GM21360 (cell line): ENCODE measurements at regions not wholly inside any gene's neighbourhood (a gene's known extent, or its start where the extent isn't known, plus 50 kb on each side); places are given as distances from the start of the nearest gene placed in this dataset.

Source experiments
- ATAC-seq: cut with Tn5 transposase; IDR thresholded peaks from one replicate; pipeline ENCODE4 v1.9.1; 2021; ENCODE audit warnings: mild to moderate bottlenecking, moderate library complexity; ENCODE audit not compliant: unreplicated experiment

DNA sequence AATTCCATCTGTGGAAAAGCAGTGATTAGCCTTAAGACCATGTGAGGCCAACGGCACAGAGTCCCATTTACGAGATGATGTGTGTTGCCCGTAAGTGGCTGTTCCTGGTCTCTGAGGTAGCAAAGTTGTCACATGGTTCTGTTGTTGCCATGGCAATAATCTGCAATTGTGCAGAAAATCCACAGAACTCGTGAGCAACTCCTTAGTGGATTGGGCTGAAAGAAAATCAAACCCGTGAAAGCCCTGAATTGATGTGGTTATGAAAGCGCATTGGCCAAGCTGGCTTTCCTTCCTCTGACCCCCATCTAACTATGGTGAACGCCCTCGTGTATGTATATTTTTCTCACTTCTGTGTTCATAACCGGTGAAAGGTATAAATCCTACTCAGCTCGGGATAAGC is 614.7 kb downstream of the EBF1 start:
- no peak for ATAC-seq

DNA sequence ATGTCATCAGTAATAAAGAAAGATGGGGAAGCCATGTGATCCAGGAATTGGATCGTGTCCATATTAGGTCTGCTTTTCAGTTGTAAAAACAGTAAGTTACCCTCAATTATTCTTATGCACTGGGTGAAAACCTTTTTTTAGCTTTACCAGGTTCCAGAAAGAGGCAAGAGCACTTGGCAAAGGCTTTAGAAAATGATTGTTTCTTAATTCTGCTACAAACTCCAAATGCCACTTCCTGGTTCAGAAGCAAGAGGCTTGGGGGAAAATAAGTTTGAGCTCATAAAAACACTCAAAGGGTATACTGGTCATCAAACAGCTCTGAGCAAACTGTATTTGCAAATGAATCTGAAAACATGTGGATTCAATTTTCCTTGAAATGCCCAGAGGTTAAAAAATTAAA is 615.6 kb downstream of the EBF1 start:
- no peak for ATAC-seq

DNA sequence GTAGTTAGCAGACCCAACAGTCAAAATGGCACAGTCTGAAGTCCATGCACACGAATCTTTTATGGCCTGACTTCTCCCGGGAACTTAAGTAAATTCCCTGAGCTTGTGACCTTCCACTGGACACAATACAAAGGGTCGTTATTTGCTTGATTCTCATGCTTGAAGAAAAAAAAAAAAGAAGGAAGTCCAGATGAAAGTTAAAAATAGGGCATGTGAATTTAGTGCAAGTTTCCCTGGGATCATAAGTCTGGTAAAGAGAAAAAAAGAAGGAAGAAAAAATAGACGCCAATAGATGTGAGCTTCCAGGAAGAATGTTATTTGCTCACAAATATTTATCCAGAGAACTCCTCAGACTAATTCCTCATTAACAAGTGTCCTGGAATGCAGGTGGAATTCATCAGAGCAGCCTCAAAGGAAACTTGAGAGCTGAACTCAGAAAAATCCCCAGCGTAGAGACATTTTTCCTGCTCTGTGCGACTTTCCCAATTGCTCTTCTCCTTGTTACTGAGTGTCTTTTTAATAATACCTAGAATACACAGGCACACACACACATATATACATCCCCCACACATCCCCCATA is 616.3 kb downstream of the EBF1 start:
- no peak for ATAC-seq

DNA sequence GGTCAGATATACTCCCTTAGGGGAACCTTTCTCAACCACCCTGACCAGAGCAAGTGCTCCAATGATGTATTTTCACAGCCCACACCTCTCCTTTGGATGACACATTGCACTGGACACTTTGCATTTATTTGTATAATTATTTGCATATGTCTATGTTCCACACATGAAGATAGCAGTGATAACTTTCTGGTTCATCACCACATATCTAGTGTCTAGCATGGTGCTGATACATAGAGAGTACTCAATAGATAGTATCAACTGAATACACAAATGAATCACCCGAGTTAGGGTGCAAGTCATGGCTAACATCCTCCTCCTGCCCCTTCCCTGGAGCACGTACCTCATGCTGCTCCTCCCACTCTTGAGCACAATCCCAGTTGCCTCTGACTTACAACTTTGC is 617.6 kb downstream of the EBF1 start:
- no peak for ATAC-seq

DNA sequence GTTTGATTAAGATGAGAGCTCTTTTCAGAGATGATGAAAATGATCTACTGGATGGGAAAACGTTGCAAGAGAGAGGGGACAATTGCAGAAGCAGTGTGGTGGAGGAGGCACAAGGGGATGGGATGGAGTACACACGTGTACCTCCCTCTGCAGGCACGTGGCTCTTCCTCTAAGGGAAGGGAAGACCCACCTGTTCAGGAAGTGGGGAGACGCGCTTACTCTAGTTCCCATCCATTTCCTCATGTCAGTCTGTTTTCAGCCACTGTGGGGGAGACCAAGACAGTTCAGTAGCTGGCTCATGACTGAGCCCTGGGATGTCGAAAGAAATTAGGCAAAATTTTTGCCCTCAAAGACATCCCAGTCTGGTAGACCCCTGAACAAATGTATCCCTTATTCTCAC is 619.2 kb upstream of the CLINT1 start:
- ATAC-seq: no peak

DNA sequence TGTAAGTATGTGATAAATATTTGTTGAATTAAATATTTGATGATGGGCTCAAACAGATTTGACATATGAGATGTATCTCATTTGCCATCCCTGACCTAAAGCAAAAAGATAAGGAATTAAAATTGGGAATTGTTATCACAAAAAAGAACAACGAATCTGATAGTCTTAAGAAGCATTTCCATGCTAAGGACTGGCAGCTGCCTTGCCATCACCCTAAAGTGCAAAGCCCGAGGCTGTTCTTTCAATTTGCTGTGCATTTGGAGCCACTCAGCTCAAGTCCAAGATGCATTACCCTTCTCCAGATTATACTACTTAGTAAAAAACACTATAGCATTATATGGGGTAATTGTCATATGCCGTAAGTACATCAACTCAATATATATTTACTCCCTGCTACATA is 618.3 kb upstream of the CLINT1 start:
- ATAC-seq: no peak

DNA sequence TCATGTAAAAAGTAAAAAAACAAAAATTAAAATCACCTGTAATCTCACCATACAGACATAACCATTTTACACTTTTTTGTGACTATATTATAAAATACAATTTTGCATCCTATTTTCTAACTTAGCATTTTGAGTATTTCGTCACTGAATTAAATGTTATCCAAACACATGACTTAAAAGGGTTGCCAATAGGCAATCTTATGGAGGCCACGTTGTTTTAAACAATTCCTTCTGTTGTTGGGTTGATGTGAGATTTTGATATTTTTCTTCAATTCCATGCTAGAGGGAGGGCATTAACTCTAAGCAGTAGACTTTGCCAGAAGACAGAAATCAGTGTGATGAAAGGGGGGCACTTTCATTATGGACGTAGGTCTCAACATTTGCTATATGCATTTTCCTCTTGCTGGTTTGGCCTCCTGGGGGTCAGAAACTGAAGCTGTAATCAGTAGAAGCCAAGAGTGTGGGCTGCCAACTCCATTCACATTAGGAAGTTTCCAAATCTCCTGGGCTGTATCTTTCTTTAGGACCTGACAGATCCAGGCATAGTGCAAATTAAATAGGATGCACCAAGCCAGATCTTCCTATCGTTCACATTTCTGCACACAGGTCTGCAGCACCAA is 614.2 kb upstream of the CLINT1 start:
- no peak for ATAC-seq

DNA sequence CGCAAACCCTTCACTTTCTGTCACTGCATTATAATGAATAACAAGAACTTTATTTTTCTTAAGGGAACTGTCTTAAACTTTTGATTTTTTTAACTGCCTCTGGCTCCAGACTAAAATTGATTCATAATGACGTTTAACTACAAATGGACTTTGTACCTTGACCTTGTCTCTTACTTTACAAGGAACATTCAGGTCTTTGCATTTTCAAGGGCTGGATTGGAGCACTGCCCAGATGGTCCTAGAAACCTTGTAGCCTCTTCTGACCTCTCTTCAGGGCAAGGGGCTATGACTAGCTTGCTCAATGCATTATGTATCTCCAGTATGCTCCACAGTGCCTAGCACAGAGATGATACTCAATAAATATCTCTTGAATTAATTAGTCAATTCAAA is 612.6 kb upstream of the CLINT1 start:
- no peak for ATAC-seq

DNA sequence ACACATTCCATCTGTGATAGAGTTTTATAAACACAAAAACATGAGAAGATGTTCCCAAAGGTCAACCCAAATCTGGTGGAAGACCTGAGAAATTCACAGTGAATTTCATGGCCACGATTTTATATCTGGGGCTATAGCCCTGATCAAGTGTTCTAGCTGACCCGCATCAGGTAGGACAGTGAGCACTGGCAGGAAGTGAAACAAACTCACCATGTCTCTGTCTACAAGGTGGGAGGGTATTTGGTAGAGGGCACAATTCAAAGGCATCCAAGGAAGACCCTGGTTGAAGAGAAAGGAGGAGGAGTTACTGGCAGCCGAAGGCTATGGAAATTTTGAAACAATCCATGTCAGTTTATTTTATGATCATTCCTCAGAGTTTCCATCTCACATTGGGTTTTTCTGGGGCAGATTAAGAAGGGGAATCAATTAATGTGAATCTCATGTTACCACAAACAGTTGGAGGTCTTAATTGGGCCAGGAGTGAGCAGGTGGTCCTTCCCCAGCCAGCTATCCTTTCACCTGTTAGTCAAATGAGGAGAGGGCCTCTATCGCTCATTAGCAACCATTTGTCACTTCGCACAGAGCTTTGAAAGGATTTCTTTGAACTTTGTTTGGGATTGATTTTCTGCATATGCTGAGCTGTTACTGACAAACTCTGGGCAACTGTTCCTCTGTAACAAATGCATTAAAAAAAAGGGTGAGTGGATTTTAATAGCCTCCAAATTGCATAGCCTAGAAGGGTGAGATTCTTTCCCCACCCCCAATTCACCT is 612.0 kb upstream of the CLINT1 start:
- ATAC-seq: no peak

DNA sequence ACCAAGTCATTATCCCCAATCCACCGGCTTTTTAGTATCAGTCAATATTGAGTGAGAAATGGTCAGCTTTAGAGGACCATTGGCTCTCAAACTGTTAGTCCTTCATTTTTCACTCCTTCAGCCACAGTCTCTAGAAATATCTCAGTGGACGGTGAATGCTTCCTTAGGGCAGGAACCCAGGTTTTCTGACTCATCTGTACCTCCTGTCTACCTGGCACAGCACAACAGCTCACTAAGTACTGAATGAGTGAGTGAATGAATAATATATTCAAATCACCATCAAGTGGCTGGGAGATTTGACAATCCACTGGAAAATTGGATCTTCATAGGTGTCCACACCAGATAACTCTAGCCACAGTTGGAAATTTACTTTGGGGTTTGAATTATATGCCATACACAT is 609.5 kb upstream of the CLINT1 start:
- no peak for ATAC-seq

DNA sequence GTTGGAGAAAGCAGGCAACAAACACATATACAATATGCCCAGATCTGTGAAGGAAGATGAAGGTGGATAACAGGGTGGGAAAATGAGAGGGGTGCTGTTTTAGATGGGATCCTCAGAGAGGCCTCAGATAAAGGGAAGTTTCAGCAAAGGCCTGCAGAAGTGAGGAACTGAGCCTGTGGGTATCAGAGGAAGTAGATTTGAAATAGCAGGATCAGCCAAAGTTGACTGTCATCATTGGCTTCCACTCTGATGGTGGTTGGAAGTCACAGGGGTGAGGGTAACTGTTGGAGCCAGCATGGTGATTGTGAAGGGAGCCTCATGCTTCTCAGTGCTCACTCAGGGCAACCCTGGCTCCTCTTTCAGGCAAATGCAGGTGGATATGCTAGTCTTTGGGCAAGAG is 607.2 kb upstream of the CLINT1 start:
- no peak for ATAC-seq

DNA sequence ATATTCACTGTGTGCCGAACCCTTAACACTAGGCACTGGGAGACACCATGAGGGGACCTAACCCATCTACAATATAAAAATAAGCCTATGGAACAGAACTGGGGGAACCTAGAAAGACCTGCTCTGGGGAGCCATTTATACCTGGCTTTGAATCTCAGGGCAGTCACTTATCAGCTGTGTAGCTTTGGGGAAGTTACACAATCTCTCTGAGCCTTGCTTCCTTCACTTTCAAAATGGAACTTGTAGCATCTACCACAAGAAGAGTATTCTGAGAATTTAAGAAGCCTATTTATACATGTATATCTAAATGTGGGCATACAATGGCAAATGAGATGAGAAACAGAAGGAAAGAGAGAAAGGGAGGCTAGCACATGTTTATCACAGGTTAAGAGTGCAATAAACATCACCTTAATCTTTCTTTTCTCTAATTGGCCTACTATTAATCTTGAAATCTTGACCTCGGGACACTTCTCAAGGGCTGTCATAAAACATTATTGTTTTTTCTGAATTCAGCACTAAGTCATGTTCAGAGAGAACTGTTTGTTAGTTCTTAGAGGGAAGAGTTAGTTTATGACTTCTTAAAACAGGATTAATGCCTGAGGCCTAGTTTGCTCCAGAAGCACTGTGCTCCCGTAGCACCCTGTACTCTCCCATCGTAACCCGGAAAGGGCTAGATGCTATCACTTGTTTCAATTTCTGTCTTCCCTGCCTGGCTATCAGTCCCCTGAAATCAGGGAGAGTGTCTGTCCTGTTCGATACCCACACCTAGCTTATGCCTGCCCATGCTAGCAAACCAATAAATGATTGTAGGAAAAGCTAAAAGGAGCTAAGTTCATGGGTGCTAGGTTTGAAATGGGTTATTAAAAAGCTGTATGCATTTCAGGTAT is 606.4 kb upstream of the CLINT1 start:
- ATAC-seq: no peak

DNA sequence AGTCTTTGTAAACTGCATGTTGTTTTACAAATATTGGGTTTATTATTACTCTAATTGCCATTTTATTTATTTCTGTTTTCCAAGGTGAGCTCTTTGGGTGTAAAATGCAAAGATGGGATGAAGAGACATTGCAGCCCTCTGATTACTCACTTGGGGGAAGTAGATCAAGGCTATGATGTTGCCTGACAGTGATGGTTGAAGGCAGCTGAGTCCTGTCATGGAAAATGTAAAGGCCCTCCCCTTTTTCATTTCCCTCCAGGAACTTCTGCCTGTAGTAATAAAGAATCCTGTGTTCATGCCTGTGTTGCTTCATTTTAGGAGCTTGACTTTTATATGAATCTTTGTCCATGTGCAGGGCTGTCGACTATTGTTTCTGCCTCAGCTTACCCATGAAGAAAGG is 605.4 kb upstream of the CLINT1 start:
- ATAC-seq: no peak

DNA sequence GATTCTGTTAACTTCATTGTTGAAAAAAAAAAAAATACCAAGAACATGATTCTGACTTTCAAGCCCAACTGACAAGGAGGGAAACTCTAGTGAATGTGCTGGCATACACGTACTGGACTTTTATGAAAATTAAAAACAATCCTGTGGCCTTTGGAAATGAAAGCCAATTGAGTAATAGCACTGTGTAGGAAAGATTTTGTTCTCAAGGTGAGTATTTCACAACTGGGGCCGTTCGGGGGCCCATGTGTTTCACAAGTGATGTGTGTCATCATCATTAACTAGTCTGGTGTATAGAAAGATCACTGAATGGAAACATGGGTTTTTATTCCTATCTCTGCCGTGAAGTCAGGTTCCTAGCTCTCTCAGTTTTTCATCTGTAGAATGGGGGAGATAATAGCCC is 605.0 kb upstream of the CLINT1 start:
- ATAC-seq: no peak

DNA sequence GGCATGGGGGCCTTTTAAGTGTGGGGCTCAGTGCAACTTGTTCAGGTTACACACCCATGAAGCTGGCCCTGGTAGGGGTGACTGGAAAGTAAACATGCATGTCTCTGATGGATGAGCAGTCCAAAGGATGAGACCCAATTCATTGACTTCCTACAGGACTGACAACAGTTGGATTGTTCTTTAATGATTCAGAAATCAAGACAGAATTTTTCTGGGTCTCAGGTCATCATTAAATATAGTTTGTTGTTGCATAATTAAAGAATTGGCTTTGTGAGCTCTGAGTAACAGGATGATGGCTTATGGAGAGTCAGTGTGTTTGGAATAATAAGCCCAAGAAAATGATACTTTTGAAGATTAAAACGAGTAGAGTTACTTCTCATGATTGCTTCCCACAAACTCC is 604.2 kb upstream of the CLINT1 start:
- no peak for ATAC-seq

DNA sequence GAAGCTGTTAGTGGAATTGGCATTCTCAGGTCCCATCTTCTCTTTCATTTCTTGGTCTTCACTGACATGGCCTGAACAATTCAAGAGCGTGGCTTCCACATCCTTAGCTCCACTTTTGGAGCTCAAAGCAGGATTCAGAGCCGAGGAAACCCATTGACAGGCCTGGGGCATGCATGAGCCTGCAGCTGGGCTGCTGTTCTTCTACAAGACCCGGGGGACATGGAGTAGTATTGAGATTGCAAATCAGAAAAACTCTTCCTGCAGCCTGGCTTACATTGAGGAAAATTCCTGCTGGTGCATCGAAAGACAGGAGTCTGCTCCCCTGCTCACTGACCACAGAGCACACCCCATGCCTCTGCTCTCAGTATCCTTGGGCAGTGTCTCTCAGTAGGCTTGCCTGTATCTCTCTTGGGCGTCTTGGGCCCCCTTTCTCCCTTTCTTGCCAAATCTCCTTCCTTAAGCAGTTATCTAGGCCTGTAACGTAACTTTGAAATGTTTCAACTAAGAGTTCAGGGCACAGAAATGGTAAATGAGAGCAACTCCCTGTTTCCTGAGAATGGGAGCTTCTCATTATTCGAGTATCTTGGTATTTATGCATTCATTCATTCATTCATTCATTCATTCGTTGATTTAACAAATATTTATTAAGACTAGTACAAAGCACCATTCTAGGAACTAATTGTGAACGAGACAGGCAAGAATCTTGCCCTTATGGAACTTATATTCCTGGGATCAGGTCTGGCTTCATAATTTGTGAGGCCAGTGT is 603.6 kb upstream of the CLINT1 start:
- no peak for ATAC-seq

DNA sequence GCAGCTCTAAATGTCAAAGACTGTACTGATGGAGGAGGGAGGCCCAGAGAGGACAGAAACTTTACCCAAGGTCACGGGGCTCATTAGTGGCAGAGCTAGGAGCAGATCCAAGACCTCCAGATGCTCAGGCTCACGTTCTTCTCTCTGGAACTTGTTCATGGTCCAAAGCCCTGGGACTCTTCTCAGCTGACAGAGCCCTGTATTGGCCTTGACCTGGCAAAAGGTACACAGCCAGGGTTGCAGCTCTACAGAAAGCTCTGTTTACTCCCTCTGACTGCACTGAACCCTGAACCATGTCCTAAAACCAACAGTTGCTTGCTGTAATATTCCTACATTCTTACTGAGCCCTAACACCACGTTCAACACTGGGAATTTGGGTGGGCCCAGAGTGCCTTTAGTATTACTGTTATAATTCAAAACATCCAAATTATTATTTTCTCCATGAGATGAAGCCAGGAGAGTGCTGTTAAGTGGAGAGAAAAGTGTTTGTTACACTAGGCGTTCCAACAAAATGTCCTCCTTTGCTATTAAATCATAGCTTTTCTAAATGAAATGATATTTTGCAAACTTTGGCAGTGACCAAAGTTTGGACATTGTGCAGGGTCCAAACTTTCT is 602.4 kb upstream of the CLINT1 start:
- no peak for ATAC-seq

DNA sequence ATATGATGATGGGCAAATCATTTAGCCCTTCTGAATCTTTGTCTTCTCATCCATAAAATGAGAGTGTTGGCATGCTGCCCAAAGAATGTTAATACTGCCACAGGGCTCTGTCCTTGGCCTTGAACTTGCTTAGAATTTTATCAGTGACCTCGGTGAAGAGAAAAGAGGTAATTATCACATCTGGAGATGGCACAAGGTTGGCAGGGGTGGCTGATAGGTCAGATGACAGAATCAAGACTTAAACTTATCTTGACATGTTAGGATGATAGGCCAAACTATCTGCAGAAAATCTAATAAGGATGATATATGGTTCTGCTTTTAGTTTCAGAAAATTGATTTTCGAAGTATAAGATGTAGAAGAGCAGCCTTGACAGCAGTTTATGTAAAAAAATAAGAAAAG is 599.1 kb upstream of the CLINT1 start:
- ATAC-seq: no peak

DNA sequence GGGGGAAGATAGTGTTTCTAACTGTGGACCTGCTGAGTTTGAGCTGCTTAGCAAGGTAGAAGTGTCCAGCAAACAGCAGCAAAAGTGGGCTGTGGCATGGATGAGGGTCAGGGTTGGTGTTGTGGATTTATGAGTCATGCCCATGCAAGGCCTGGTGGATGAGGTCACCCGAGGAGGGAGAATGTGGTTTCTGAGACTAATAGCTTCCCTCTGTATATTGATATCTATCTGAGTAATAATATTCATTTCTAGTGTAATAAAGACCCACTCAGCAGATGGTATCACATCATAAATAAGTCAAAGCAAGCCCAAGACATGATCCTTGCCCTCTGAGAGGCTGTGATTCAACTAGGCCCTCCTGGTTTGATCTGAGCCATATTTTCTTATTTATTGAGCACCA is 597.8 kb upstream of the CLINT1 start:
- ATAC-seq: no peak

DNA sequence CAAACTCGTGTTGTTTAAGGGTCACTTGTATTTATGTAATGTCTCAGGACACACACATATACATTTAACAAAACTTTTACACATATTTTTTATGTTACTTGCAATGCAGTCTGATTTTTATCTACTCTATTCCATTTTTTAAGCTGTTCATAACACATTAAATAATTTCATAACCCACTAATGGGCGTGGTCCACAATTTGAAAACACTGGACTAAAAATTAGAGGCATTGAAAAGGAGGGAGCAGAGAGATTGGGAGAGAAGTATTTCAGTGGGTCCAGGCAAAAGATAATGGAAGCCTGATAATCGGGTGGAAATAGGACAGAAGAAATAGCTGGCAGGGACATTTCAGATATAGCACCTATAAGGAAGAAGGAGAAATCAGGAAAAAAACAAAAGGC is 597.3 kb upstream of the CLINT1 start:
- ATAC-seq: no peak
